Spleen (tissue), 7 donors: ENCODE measurements at regions not wholly inside any gene's neighbourhood (a gene's known extent, or its start where the extent isn't known, plus 50 kb on each side); places are given as distances from the start of the nearest gene placed in this dataset.
A peak's percentile ranks its signal among the peaks of the same experiment; 100 is the strongest.

Source experiments
- CTCF ChIP-seq, 11 experiments: fragments of 200-600 bp in 7 of 11; fragments of 450-650 bp in 4 of 11; sonication (generic) in 4 of 11; IDR thresholded peaks in 8 of 11; conservative IDR thresholded peaks in 3 of 11; 1 replicate in 7 of 11; 2 replicates in 4 of 11; pipeline versions ENCODE4 v1.4.0 to v1.8.0; 2016 to 2021; ENCODE audit warnings: antibody characterized with exemption in 11 of 11, inconsistent platforms in 4 of 11, mild to moderate bottlenecking in 1 of 11
- POLR2A ChIP-seq, 3 donors: fragments of 450-650 bp; IDR thresholded peaks; one replicate each; pipeline ENCODE4 v1.5.1; 2017; ENCODE audit warnings: antibody characterized with exemption in 3 of 3, mild to moderate bottlenecking in 1 of 3
- donor health status: DM: no; HTN: no; CAD: no; lungs with moderate emphysema.
- donor health status: DM: no; HTN: no; CAD: no.
- donor health status: DM: no; HTN: no; CAD: no.

GRCh38 chr10:30783939-30784501, 154.5 kb upstream of the LYZL2 start:
- TF ChIP-seq POLR2A (IDR thresholded peaks at IDR 0.05) (no peak), CTCF (IDR thresholded peaks at IDR 0.05 in 8 of 11, conservative IDR thresholded peaks at IDR 0.05 in 3 of 11) (peak; percentile 73 to 93 (median 89))
